GM10266 (cell line): ENCODE measurements at regions not wholly inside any gene's neighbourhood (a gene's known extent, or its start where the extent isn't known, plus 50 kb on each side); places are given as distances from the start of the nearest gene placed in this dataset.

Source experiments
- DNase-seq: peaks from one replicate; pipeline ENCODE4 v3.0.0; 2012; ENCODE audit errors: extremely low spot score
- CTCF ChIP-seq: IDR thresholded peaks from 2 replicates; pipeline ENCODE4 v1.5.1; 2012; ENCODE audit warnings: mild to moderate bottlenecking, low read depth; ENCODE audit not compliant: control insufficient read depth, insufficient read depth; ENCODE audit errors: missing control alignments

DNA sequence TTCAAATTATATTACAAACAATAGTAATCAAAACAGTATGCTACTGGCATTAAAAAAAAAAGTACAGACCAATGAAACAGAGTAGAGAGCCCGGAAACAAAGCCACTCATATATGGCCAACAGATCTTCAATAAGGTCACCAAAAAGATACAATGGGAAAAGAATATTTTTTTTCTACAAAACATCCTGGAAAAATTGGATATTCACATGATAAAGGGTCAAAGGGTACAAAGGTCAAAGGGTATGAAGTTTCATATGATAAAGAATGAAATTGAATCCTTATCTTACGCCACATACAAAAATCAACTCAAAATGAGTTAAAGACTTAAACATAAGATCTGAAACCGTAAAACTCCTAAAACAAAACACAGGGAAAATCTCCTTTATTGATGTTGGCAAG lies 168.5 kb upstream of the PELI2 start:
- DNase-seq = no peak
- TF ChIP-seq CTCF = no peak

DNA sequence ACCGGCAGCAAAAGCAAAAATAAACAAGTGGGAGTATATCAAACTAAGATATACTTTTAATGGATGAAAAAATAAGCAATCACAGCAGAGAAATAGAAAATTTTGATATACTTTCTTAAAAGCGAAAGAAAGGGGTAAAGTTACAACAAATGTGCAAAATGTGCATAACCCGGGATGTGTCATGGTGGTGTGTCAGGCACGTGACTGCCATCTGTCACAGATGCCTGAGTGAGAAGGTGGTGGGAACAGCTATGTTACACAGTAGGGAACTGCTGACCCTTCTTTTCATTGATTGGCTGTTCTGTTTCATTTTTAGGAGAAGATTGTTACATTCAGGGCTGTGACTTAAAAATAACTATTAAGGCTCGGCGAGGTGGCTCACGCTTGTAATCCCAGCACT lies 168.1 kb upstream of the PELI2 start:
- TF ChIP-seq CTCF = no peak
- no peak for DNase-seq

- no peak for DNase-seq
- no peak for TF ChIP-seq CTCF
These were observed 166.6 kb upstream of the PELI2 start for GRCh38 chr14:55951341-55952206.

GRCh38 chr14:55954108-55954507 lies 164.1 kb upstream of the PELI2 start:
- TF ChIP-seq CTCF = no peak
- no peak for DNase-seq

DNA sequence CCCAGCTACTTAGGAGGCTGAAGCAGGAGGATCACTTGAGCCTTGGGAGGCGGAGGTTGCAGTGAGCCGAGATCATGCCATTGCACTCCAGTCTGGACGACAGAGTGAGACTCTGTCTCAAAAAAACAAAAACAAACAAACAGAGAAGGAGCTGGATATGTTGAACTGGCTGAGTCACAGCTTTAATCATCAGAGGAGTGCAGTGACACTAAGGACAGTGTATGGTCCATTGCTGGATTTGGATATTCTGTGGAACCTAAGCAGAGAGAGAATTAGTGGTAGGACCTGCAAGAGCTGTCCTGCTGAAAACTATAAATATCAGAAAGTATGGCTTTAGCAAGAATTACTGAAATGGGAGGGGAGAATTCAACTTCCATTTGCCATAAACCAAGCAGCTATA lies 163.0 kb upstream of the PELI2 start:
- DNase-seq = no peak
- TF ChIP-seq CTCF = no peak

DNA sequence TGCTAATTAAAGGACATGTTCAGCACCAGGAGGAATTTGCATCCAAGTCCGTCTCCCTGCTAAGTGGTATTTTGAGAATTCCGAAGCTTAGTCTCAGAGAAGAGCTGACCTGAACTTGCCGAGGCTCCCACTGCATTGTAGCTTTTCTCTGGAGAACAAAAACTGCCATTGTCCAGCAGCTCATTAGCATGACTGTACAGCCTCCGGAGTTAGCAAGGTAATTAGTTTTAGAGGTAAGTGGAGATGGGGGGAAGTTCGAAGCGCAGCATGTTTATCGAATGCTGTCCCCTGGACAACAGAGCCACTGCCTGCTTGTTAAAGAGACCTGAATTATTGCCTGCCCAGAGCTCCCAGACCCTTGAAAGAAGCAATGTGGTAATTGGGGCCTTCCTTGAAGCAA lies 160.3 kb upstream of the PELI2 start:
- no peak for TF ChIP-seq CTCF
- DNase-seq = no peak

DNA sequence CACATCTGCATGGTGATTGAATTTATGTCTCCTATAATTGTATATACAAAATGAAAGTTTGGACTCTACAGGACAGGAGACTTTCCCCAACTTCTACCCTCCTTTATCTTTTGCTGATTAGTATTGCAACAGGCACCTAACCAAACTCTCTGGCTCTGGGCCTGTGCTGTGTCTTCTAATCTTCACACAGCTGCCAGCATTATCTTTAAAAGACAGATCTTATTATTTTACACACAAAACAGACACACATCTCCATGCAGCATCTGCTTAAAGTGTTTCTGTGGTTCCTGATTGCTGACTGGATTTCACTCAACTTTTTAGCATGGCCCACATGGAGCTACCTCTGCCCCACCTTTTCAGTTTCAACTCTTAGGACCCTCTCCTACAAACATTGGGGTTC lies 154.9 kb upstream of the PELI2 start:
- no peak for DNase-seq
- no peak for TF ChIP-seq CTCF
